OCI-LY1 (cell line): ENCODE measurements at regions not wholly inside any gene's neighbourhood (a gene's known extent, or its start where the extent isn't known, plus 50 kb on each side); places are given as distances from the start of the nearest gene placed in this dataset.

Experiments
- H2AFZ ChIP-seq: fragments of 200-600 bp; sonication (generic), shearing (Covaris generic); 2 replicates; pipeline ENCODE4 v1.6.0; 2014; ENCODE audit warnings: antibody characterized with exemption, mild to moderate bottlenecking, low read length
- H3F3A ChIP-seq: fragments of 200-600 bp; sonication (generic), shearing (Covaris generic); 2 replicates; pipeline ENCODE4 v1.6.0; 2014; ENCODE audit warnings: mild to moderate bottlenecking, antibody characterized with exemption, low read length, moderate library complexity; ENCODE audit not compliant: insufficient read depth
- H3K27ac ChIP-seq: fragments of 200-600 bp; sonication (generic); 2 replicates; pipeline ENCODE4 v1.5.1; 2014; ENCODE audit warnings: low read length, mixed run types, mild to moderate bottlenecking, low read depth; ENCODE audit not compliant: poor library complexity, severe bottlenecking
- H3K27me3 ChIP-seq: fragments of 200-600 bp; sonication (generic); 2 replicates; pipeline ENCODE4 v1.6.0; 2014; ENCODE audit warnings: antibody characterized with exemption, mild to moderate bottlenecking, low read length, moderate library complexity; ENCODE audit not compliant: insufficient read depth
- H3K36me3 ChIP-seq: fragments of 200-600 bp; sonication (generic); 2 replicates; pipeline ENCODE4 v1.6.1; 2014; ENCODE audit warnings: mild to moderate bottlenecking, antibody characterized with exemption, low read length, moderate library complexity, mixed read lengths; ENCODE audit not compliant: insufficient read depth
- H3K4me1 ChIP-seq: fragments of 200-600 bp; sonication (generic); 2 replicates; pipeline ENCODE4 v1.5.1; 2014; ENCODE audit warnings: mild to moderate bottlenecking, low read length, moderate library complexity; ENCODE audit not compliant: insufficient read depth, severe bottlenecking
- H3K4me2 ChIP-seq: fragments of 200-600 bp; sonication (generic), shearing (Covaris generic); 2 replicates; pipeline ENCODE4 v1.6.1; 2014; ENCODE audit warnings: low read length
- H3K4me3 ChIP-seq: fragments of 200-600 bp; sonication (generic); 2 replicates; pipeline ENCODE4 v1.5.1; 2014; ENCODE audit warnings: low read length, low read depth, mild to moderate bottlenecking, mixed read lengths; ENCODE audit not compliant: poor library complexity, severe bottlenecking
- H3K79me2 ChIP-seq: fragments of 200-600 bp; shearing (Covaris generic); 2 replicates; pipeline ENCODE4 v1.6.1; 2016; ENCODE audit warnings: mixed run types, low read length, mixed read lengths; ENCODE audit not compliant: insufficient read depth
- H3K9ac ChIP-seq: fragments of 200-600 bp; sonication (generic), shearing (Covaris generic); 2 replicates; pipeline ENCODE4 v1.6.1; 2014; ENCODE audit warnings: mild to moderate bottlenecking, low read length, mixed read lengths
- H3K9me2 ChIP-seq: fragments of 200-600 bp; sonication (generic), shearing (Covaris generic); 2 replicates; pipeline ENCODE4 v1.6.1; 2014; ENCODE audit warnings: low read depth, mild to moderate bottlenecking, low read length, mixed read lengths
- H3K9me3 ChIP-seq: fragments of 200-600 bp; shearing (Covaris generic); 2 replicates; pipeline ENCODE4 v1.6.1; 2014; ENCODE audit warnings: low read length, mixed read lengths
- H4K20me1 ChIP-seq: fragments of 200-600 bp; sonication (generic), shearing (Covaris generic); 2 replicates; pipeline ENCODE4 v1.6.0; 2016; ENCODE audit warnings: mild to moderate bottlenecking, low read length; ENCODE audit not compliant: insufficient read depth
- EZH2 ChIP-seq: fragments of 200-600 bp; sonication (generic), shearing (Covaris generic); IDR thresholded peaks from 2 replicates; pipeline ENCODE4 v1.8.0; 2017; ENCODE audit warnings: borderline replicate concordance, mixed run types, mild to moderate bottlenecking, antibody characterized with exemption, low read length, moderate library complexity, mixed read lengths
- TF ChIP-seq, protein P1 (sequence below): fragments of 200-600 bp; sonication (generic), shearing (Covaris generic); IDR thresholded peaks from 2 replicates; pipeline ENCODE4 v1.5.1; 2017; ENCODE audit warnings: mild to moderate bottlenecking, antibody characterized with exemption, low read length, moderate library complexity, mixed read lengths

DNA sequence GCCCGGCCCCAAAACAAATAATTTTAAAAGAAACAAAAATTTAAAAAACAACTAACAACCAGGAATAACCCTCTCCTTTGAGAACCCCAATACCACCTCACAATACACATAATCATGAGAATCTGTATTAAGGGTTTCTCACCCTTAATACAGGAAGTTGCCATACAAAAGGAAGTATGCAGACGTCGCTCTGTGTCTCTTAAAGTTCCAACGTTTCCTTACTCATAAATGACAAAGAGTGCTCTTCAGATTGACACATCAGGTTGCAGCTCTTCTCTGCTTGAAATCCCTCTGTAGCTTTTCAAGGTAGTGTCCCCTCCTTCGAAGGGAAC is 73.9 kb upstream of the IRF2 start:
- no peaks in the 10 kb centered on the region for H3K36me3 ChIP-seq
- H3K4me2 ChIP-seq = no peak overlapping the region
- H4K20me1 ChIP-seq = no peaks in the 10 kb centered on the region
- no peaks in the 10 kb centered on the region; the same call in 1 of the 2 replicates for H3F3A ChIP-seq
- no peaks in the 10 kb centered on the region for H3K9me3 ChIP-seq
- H3K79me2 ChIP-seq = no peaks in the 10 kb centered on the region
- H3K27ac ChIP-seq = no peak overlapping the region
- H3K9me2 ChIP-seq = no peaks in the 10 kb centered on the region
- no peak overlapping the region for H2AFZ ChIP-seq
- no peak for TF ChIP-seq EZH2
- TF ChIP-seq, protein P1, sequence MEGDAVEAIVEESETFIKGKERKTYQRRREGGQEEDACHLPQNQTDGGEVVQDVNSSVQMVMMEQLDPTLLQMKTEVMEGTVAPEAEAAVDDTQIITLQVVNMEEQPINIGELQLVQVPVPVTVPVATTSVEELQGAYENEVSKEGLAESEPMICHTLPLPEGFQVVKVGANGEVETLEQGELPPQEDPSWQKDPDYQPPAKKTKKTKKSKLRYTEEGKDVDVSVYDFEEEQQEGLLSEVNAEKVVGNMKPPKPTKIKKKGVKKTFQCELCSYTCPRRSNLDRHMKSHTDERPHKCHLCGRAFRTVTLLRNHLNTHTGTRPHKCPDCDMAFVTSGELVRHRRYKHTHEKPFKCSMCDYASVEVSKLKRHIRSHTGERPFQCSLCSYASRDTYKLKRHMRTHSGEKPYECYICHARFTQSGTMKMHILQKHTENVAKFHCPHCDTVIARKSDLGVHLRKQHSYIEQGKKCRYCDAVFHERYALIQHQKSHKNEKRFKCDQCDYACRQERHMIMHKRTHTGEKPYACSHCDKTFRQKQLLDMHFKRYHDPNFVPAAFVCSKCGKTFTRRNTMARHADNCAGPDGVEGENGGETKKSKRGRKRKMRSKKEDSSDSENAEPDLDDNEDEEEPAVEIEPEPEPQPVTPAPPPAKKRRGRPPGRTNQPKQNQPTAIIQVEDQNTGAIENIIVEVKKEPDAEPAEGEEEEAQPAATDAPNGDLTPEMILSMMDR = no peak
- peaks cover 9% of the 10 kb centered on the region for H3K4me1 ChIP-seq
- H3K27me3 ChIP-seq = no peaks in the 10 kb centered on the region
- H3K4me3 ChIP-seq = no peak overlapping the region
- H3K9ac ChIP-seq = no peak overlapping the region

DNA sequence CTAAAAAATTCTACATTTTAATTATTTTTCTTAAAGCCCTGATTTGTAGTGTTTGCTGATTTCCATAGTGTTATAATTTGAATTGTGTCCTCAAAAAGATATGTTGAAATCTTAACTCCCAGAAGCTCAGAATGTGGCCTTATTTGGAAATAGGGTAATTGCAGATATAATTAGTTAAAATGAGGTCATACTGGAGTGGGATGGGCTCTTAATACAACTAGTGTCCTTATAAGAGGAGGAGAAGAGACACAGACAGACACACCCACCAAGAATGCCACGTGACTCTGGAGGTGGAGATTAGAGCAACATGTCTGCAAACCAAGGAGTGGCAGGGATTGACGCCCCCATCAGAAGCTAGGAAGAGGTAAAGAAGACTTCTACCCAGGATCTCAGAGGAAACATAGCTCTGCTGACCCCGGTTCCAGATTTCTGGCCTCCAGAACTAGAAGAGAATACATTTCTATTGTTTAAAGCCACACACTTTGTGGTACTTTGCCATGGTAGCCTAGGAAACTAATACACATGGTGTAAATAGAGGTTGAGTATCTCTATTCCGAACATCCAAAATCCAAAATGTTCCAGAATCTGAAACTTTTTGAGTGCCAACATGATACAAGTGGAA is 70.5 kb upstream of the IRF2 start:
- no peak overlapping the region for H3K9ac ChIP-seq
- no peaks in the 10 kb centered on the region for H3K9me3 ChIP-seq
- no peaks in the 10 kb centered on the region for H3K9me2 ChIP-seq
- H4K20me1 ChIP-seq = no peaks in the 10 kb centered on the region
- no peak overlapping the region for H3K4me3 ChIP-seq
- no peaks in the 10 kb centered on the region; the same call in 1 of the 2 replicates for H3F3A ChIP-seq
- no peak for TF ChIP-seq EZH2
- TF ChIP-seq, protein P1 = no peak
- H3K4me2 ChIP-seq = no peak overlapping the region
- no peak overlapping the region for H2AFZ ChIP-seq
- no peaks in the 10 kb centered on the region for H3K36me3 ChIP-seq
- H3K27ac ChIP-seq = no peak overlapping the region
- H3K4me1 ChIP-seq = peaks cover 9% of the 10 kb centered on the region
- H3K27me3 ChIP-seq = no peaks in the 10 kb centered on the region
- no peaks in the 10 kb centered on the region for H3K79me2 ChIP-seq

DNA sequence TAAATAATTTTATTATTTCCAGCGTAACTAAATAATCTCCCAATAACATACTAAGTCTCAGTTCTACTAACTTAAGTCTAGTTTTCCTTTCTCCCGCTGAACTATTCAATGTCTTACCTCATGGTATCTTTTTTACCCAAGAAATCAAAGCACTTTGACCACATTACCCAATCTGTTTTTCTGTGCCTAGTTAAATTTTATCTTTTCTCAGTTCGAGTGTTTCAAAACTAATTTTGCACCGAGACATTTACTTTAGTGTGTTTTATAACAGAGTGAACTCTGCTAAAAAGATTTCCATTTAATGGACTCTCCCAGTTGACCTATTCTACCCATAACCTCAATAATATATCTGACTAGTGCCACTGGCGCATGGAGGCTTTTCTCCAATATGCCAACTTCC is 67.6 kb upstream of the IRF2 start:
- Histone ChIP-seq H3K9ac (no peak overlapping the region), H3F3A (peaks cover 7% of the 10 kb centered on the region; the same call in 1 of the 2 replicates), H3K79me2 (no peaks in the 10 kb centered on the region), H3K4me3 (no peak overlapping the region), H3K4me2 (no peak overlapping the region), H3K27ac (no peak overlapping the region), H2AFZ (no peak overlapping the region), H3K9me2 (no peaks in the 10 kb centered on the region), H3K9me3 (no peaks in the 10 kb centered on the region), H3K36me3 (no peaks in the 10 kb centered on the region), H4K20me1 (no peaks in the 10 kb centered on the region), H3K27me3 (no peaks in the 10 kb centered on the region), H3K4me1 (peaks cover 10% of the 10 kb centered on the region)
- TF ChIP-seq EZH2 = no peak
- TF ChIP-seq, protein P1 = no peak
